MCF 10A (cell line): ENCODE measurements at regions not wholly inside any gene's neighbourhood (a gene's known extent, or its start where the extent isn't known, plus 50 kb on each side); places are given as distances from the start of the nearest gene placed in this dataset.
"Not testable (repeated sequence)": the region's sequence is repeated elsewhere in the genome, so short reads cannot be mapped to it uniquely, and the experiment has no call there.

Experiments used
- BruUV-seq: library from RNA; stranded (reverse); fragments of 400-500 nt; replicated peaks from 2 replicates; lab custom pipeline; 2021; lab: Mats Ljungman, UMichigan
- CTCF ChIA-PET: fragments of 300-600 bp; sonication (Branson Sonifier 250); formaldehyde crosslinking; extraction: SDS; loops from one replicate; lab custom pipeline; 2021; ENCODE audit warnings: antibody characterized with exemption, inconsistent platforms; lab: Yijun Ruan, JAX
- POLR2A ChIA-PET: fragments of 300-600, 350-650 bp; sonication (Branson Sonifier 250); formaldehyde crosslinking; extraction: SDS; loops from one replicate; lab custom pipeline; 2020; ENCODE audit warnings: antibody characterized with exemption, inconsistent platforms; lab: Yijun Ruan, JAX
- DNase-seq: peaks from one replicate; pipeline ENCODE4 v3.0.0-alpha.2; 2018; ENCODE audit not compliant: unreplicated experiment
- H3K27ac Mint-ChIP-seq: one replicate; pipeline ENCODE4 v1.8.0; 2022; ENCODE audit warnings: mild to moderate bottlenecking, low read depth, mixed read lengths; ENCODE audit not compliant: unreplicated experiment
- H3K27me3 Mint-ChIP-seq: one replicate; pipeline ENCODE4 v1.8.0; 2022; ENCODE audit warnings: mixed read lengths; ENCODE audit not compliant: insufficient read depth, unreplicated experiment
- H3K36me3 Mint-ChIP-seq: one replicate; pipeline ENCODE4 v1.8.0; 2022; ENCODE audit warnings: mild to moderate bottlenecking, moderate library complexity, mixed read lengths; ENCODE audit not compliant: insufficient read depth, unreplicated experiment
- H3K4me1 Mint-ChIP-seq: one replicate; pipeline ENCODE4 v1.8.0; 2022; ENCODE audit warnings: mixed read lengths; ENCODE audit not compliant: insufficient read depth, unreplicated experiment
- H3K4me3 Mint-ChIP-seq: one replicate; pipeline ENCODE4 v1.8.0; 2022; ENCODE audit warnings: mild to moderate bottlenecking, moderate library complexity, mixed read lengths; ENCODE audit not compliant: unreplicated experiment
- H3K9me3 Mint-ChIP-seq: one replicate; pipeline ENCODE4 v1.8.0; 2022; ENCODE audit warnings: mixed read lengths; ENCODE audit not compliant: unreplicated experiment
- intact Hi-C: fragments of 100-400 bp; cut with micrococcal nuclease; formaldehyde crosslinking; loops from 2 replicates; pipeline ENCODE4 v1.14.1; 2022
- TF ChIP-seq, protein P1 (sequence below): fragments of 200-600 bp; IDR thresholded peaks from one replicate; pipeline ENCODE4 v1.8.0; 2022; ENCODE audit warnings: antibody characterized with exemption, mild to moderate bottlenecking; ENCODE audit not compliant: unreplicated experiment

GRCh38 chr1:29410476-29410875 is 174.2 kb downstream of the PTPRU start:
- intact Hi-C loops = no loop called here
- BruUV-seq = no TSS peak
- Mint-ChIP-seq H3K4me1 (peaks cover 6% of the 10 kb centered on the region), H3K4me3 (no peak overlapping the region), H3K9me3 (no peaks in the 10 kb centered on the region), H3K36me3 (no peaks in the 10 kb centered on the region), H3K27me3 (no peaks in the 10 kb centered on the region), H3K27ac (no peak overlapping the region)
- POLR2A ChIA-PET = no interaction called here
- TF ChIP-seq, protein P1, sequence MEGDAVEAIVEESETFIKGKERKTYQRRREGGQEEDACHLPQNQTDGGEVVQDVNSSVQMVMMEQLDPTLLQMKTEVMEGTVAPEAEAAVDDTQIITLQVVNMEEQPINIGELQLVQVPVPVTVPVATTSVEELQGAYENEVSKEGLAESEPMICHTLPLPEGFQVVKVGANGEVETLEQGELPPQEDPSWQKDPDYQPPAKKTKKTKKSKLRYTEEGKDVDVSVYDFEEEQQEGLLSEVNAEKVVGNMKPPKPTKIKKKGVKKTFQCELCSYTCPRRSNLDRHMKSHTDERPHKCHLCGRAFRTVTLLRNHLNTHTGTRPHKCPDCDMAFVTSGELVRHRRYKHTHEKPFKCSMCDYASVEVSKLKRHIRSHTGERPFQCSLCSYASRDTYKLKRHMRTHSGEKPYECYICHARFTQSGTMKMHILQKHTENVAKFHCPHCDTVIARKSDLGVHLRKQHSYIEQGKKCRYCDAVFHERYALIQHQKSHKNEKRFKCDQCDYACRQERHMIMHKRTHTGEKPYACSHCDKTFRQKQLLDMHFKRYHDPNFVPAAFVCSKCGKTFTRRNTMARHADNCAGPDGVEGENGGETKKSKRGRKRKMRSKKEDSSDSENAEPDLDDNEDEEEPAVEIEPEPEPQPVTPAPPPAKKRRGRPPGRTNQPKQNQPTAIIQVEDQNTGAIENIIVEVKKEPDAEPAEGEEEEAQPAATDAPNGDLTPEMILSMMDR = no peak
- CTCF ChIA-PET = interaction anchor here (0.6 kb wide), 1 partner anchor 70 kb away, joined by 6 read pairs; no protein-coding TSS in a partner anchor
- DNase-seq = no peak

GRCh38 chr1:29409616-29410015 is 173.3 kb downstream of the PTPRU start:
- Mint-ChIP-seq H3K4me1 (peaks cover 6% of the 10 kb centered on the region), H3K36me3 (no peaks in the 10 kb centered on the region), H3K9me3 (no peaks in the 10 kb centered on the region), H3K27me3 (no peaks in the 10 kb centered on the region), H3K4me3 (no peak overlapping the region), H3K27ac (no peak overlapping the region)
- intact Hi-C loops = no loop called here
- no TSS peak for BruUV-seq
- ChIA-PET POLR2A (no interaction called here), CTCF (no interaction called here)
- no peak for DNase-seq
- TF ChIP-seq, protein P1 = no peak

- Mint-ChIP-seq H3K4me3 (no peak overlapping the region), H3K4me1 (peaks cover under 1% of the 10 kb centered on the region), H3K27ac (no peak overlapping the region), H3K9me3 (no peaks in the 10 kb centered on the region), H3K27me3 (peaks cover 2% of the 10 kb centered on the region), H3K36me3 (no peaks in the 10 kb centered on the region)
- CTCF ChIA-PET = interaction anchor here (0.6 to 1.4 kb wide), 5 partner anchors 13 to 1738 kb away, joined by 3 to 5 read pairs (median 3); no protein-coding TSS in a partner anchor
- no TSS peak for BruUV-seq
- DNase-seq = no peak
- POLR2A ChIA-PET = no interaction called here
- intact Hi-C loops = no loop called here
- TF ChIP-seq, protein P1 = no peak
Measured at GRCh38 chr1:29408831-29409605, 172.7 kb downstream of the PTPRU start.

DNA sequence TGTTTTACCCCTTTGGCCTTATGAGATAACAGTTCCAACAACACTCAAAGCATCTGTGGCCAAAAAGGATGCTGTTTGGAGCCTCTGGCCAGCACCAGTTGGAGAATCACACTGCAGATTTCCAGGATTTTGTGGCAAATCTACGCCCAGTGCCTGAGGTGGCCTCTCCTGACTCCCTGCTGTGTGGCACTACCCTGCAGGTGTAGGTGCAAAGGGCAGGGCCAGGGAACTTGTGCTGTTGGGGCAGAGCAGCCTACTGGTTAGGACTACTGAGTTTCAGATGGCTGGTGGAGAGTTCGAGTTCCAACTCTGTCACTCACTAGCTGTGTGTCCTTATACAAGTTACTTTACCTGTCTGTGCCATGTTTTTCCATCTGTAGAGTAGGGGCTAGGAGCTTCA is 170.5 kb downstream of the PTPRU start:
- Mint-ChIP-seq H3K27me3 (peaks cover 19% of the 10 kb centered on the region), H3K9me3 (no peaks in the 10 kb centered on the region), H3K4me3 (no peak overlapping the region), H3K4me1 (no peaks in the 10 kb centered on the region), H3K27ac (no peak overlapping the region), H3K36me3 (no peaks in the 10 kb centered on the region)
- no peak for DNase-seq
- TF ChIP-seq, protein P1 = no peak
- BruUV-seq = no TSS peak
- intact Hi-C loops = no loop called here
- POLR2A ChIA-PET = no interaction called here
- CTCF ChIA-PET = no interaction called here

DNA sequence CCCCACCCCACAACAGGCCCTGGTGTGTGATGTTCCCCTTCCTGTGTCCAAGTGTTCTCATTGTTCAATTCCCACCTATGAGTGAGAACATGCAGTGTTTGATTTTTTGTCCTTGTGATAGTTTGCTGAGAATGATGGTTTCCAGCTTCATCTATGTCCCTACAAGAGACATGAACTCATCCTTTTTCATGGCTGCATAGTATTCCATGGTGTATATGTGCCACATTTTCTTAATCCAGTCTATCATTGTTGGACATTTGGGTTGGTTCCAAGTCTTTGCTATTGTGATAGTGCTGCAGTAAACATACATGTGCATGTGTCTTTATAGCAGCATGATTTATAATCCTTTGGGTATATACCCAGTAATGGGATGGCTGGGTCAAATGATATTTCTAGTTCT is 163.9 kb downstream of the PTPRU start:
- H3K36me3 Mint-ChIP-seq, DNase-seq, intact Hi-C loops, POLR2A ChIA-PET, H3K9me3 Mint-ChIP-seq, H3K4me3 Mint-ChIP-seq, H3K27ac Mint-ChIP-seq, BruUV-seq: not testable (repeated sequence)
- CTCF ChIA-PET = interaction anchor here (1.2 kb wide), 1 partner anchor 13 kb away, joined by 3 read pairs; no protein-coding TSS in a partner anchor
- Mint-ChIP-seq H3K27me3 (peaks cover 19% of the 10 kb centered on the region), H3K4me1 (peaks cover 14% of the 10 kb centered on the region)
